GM19239 (cell line): ENCODE measurements at regions not wholly inside any gene's neighbourhood (a gene's known extent, or its start where the extent isn't known, plus 50 kb on each side); places are given as distances from the start of the nearest gene placed in this dataset.
"Not testable (repeated sequence)": the region's sequence is repeated elsewhere in the genome, so short reads cannot be mapped to it uniquely, and the experiment has no call there.

ENCODE experiments used
- DNase-seq: peaks from one replicate; pipeline ENCODE4 v3.0.0; 2011; ENCODE audit warnings: low spot score; ENCODE audit not compliant: insufficient read length
- FAIRE-seq: peaks from 2 replicates; lab custom pipeline; 2011; peaks lifted over from hg19 to GRCh38; lab: Jason Lieb, UNC

- no peak for DNase-seq
- FAIRE-seq = no peak
These were observed 78.8 kb downstream of the IGLL1 start for GRCh38 chr22:23501261-23501619.

- no peak for FAIRE-seq
- DNase-seq = no peak
These were observed 79.4 kb downstream of the IGLL1 start for GRCh38 chr22:23500508-23501260.

GRCh38 chr22:23499845-23500500, 80.1 kb downstream of the IGLL1 start:
- FAIRE-seq (no peak), DNase-seq (no peak)

- DNase-seq = no peak
- FAIRE-seq = no peak
These were observed 81.0 kb downstream of the IGLL1 start for GRCh38 chr22:23498811-23499798.

- not testable (repeated sequence) for DNase-seq, FAIRE-seq
These were observed 82.2 kb downstream of the IGLL1 start for GRCh38 chr22:23497889-23498288.

GRCh38 chr22:23497016-23497885, 82.8 kb downstream of the IGLL1 start:
- no peak for FAIRE-seq
- DNase-seq = no peak

- FAIRE-seq = no peak
- no peak for DNase-seq
These were observed 83.7 kb downstream of the IGLL1 start for GRCh38 chr22:23496445-23496833.

- no peak for FAIRE-seq
- no peak for DNase-seq
These were observed 84.3 kb downstream of the IGLL1 start for GRCh38 chr22:23495614-23496444.

- FAIRE-seq (no peak), DNase-seq (no peak)
These were observed 85.2 kb downstream of the IGLL1 start for GRCh38 chr22:23494930-23495266.

- peak; percentile 84 for FAIRE-seq
- no peak for DNase-seq
These were observed 94.6 kb downstream of the IGLL1 start for GRCh38 chr22:23485490-23485889.

- no peak for FAIRE-seq
- no peak for DNase-seq
These were observed 95.4 kb downstream of the IGLL1 start for GRCh38 chr22:23484651-23485050.

- no peak for DNase-seq
- no peak for FAIRE-seq
These were observed 98.7 kb downstream of the IGLL1 start for GRCh38 chr22:23481369-23481768.

- DNase-seq = no peak
These were observed 101.9 kb downstream of the IGLL1 start for GRCh38 chr22:23478175-23478574.

GRCh38 chr22:23474531-23474930, 105.6 kb downstream of the IGLL1 start:
- FAIRE-seq, DNase-seq: not testable (repeated sequence)

More at GRCh38 chr22:23478175-23478574, 101.9 kb downstream of the IGLL1 start:
- no peak for FAIRE-seq

- no peak for FAIRE-seq
- DNase-seq = no peak
These were observed 106.2 kb downstream of the IGLL1 start for GRCh38 chr22:23473901-23474300.

GRCh38 chr22:23472376-23472775, 107.7 kb downstream of the IGLL1 start:
- FAIRE-seq, DNase-seq: not testable (repeated sequence)

GRCh38 chr22:23471698-23472097, 108.4 kb downstream of the IGLL1 start:
- FAIRE-seq = no peak
- DNase-seq = no peak

GRCh38 chr22:23470811-23471389, 109.2 kb downstream of the IGLL1 start:
- FAIRE-seq (no peak), DNase-seq (no peak)
